ENCODE measurements at regions not wholly inside any gene's neighbourhood (a gene's known extent, or its start where the extent isn't known, plus 50 kb on each side); places are given as distances from the start of the nearest gene placed in this dataset.
A peak's percentile ranks its signal among the peaks of the same experiment; 100 is the strongest.

- DNase-seq: no peak
Measured at GRCh38 chr10:104577163-104577562, 63.9 kb upstream of the SORCS3 start.

DNA sequence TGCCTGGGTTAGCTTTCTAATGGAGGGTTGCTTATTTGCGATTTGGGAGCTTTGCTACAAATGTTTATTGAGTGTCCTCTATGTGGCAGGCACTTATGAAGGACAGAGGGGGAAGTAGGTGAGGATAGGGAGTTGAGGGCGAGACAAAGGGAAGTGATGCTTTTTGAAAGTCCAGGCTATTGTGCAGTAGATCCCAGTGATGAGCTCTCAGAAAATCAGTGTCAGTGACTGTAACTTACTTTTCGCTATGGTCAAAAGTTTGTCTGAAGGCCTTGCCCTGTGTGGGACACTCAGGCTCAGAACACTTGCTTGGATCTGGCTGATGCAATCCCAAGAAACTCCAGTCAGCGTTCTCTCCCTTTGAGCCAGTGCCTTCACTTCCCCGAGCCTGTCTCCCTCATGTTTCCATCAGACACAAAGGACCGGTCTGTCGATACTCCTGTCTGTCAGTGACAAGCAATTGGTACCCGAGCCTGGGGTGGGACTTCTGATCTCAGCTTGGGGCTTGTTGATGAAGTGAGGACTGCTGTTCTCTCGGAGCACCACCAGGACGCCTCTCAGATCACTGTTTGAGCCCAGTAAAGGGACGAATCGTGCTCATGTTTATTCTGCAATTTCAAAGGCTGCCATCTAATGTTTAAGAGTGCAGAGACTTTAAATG lies 63.1 kb upstream of the SORCS3 start:
- DNase-seq: no peak

GRCh38 chr10:104578671-104579070 lies 62.4 kb upstream of the SORCS3 start:
- no peak for DNase-seq

DNA sequence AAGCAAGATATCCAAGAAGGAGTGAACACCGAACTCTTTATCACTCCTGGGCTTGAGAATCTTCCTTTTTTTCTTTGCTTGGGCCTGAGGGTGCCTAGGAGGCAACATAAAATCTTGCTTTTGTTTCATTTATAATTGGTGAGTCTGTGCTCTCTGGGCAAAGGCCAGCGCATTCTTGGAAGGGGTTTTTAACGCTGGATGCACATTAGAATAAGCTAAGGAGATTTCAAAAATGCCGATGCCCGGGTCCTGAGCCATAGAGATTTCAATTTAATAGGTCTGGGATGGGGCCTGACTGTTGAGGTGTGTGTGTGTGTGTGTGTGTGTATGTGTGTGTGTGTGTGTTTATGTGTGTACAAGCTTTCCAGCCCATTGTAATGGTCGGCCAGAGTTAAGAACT lies 62.0 kb upstream of the SORCS3 start:
- no peak for DNase-seq

- no peak for DNase-seq
Measured at GRCh38 chr10:104580321-104580720, 60.8 kb upstream of the SORCS3 start.

GRCh38 chr10:104580774-104581675 lies 60.1 kb upstream of the SORCS3 start:
- peak; percentile 66 for DNase-seq

DNA sequence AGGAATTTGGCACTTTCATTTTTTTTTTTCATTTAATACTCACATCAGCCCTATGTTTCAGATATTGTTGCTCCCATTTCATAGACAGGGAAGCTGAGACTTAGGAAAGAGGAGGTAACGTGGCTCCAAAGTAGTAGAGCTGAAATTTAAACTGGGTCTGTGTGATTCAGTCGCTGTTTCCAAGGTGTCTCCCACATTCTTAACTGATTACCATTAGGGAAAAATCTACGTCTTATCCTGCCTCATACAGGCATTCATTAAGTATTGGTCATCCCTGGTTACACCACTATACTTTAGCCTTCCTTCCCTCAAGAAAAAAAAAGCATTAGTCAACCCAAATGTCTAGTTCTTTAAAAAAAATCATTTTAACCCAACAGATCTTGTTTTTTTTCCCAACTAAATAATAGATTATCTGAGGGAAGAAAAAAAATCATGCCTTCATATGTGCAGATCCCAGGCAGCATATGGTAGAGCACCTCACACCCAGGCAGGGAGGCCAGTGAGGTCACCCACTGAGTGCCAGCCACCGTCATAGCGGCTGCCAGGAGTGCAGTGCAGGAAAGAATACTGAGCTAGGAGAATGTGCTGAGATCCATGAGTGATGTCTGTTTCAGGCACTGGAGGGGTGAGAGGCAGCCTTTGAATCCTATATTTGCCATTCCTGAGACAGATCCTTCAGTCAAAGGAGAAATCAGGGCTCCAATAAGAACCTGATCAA lies 59.0 kb upstream of the SORCS3 start:
- no peak for DNase-seq

DNA sequence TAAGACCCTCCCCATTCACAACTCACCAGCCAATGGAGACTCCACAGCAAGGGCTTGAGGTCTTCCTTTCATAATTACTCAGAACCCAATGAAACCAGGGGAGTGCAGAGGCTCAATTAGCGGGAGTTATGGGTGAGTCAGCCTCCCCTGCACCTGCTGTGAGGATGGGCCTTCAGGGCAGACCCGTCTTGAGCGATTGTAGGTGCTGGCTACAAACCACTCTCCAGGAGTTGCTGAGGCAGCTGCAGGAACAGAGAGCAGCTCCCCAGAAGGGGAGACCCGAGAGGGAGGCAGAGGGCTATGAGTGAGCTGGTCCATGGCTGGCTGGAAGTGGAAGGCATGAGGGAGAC lies 58.5 kb upstream of the SORCS3 start:
- DNase-seq: no peak

- no peak for DNase-seq
Measured at GRCh38 chr10:104582966-104583365, 58.1 kb upstream of the SORCS3 start.

GRCh38 chr10:104584541-104584940 lies 56.5 kb upstream of the SORCS3 start:
- peak; percentile 8 for DNase-seq

DNA sequence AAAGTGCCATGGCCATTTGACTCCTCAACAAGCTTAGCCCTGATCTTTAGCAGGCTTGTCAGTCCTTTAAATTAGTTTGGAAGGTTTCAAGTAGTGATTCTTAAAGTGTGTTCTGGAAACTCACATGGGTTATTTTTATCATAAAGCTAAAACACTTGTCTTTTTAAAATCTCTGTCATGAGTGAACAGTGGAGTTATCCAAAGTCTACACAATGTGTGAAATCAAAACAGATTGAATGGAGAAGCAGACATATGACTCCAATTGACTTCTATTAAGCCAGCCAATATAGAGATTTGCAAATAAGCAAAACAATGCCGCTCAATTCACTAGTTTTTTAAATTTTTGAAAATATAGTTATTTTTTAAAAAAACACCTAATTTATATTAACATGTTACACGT lies 53.3 kb upstream of the SORCS3 start:
- no peak for DNase-seq

GRCh38 chr10:104589431-104589830 lies 51.7 kb upstream of the SORCS3 start:
- DNase-seq: no peak

DNA sequence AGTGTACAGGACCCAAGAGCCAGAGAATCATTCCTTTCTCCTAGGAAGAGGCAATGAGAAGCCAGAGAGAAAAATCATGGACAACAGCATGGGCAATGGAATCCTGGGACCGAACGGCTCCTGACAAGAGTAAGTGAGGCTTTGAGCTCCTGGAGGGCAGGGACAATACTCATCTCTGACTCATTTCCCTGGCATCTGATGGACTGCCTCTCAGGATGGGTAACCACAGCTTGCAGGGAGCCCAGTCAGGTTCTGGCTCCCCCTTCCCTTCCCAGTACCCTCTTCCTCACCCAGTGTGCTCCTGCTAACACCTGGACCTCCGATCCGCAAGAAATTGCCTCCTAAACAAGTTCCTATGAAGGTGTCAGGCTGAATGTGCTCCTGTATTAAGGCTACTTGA lies 51.2 kb upstream of the SORCS3 start:
- DNase-seq: no peak

Data from hematopoietic multipotent progenitor cell treated with erythropoietin and hydrocortisone succinate and interleukin-3 and kit ligand, for 8 days (in vitro differentiated cells).